ENCODE measurements at regions not wholly inside any gene's neighbourhood (a gene's known extent, or its start where the extent isn't known, plus 50 kb on each side); places are given as distances from the start of the nearest gene placed in this dataset.

GRCh38 chr10:31611161-31611560 lies 292.1 kb downstream of the ZEB1 start:
- no peaks in the 10 kb centered on the region for H3K79me2 ChIP-seq (ENCODE audit: control insufficient read depth, insufficient read depth, low read length)
- no peak overlapping the region for H3K4me2 ChIP-seq (ENCODE audit: insufficient read depth, low read length)
- no peaks in the 10 kb centered on the region for H3K9me3 ChIP-seq (replicated peaks; ENCODE audit: control insufficient read depth, insufficient read depth, low read depth, low read length)
- no peaks in the 10 kb centered on the region for H3K36me3 ChIP-seq (ENCODE audit: control insufficient read depth, insufficient read depth, low read length)
- 0% methylated on average over 7 of the region's 7 CpGs for WGBS (ENCODE audit: insufficient coverage, low coverage, missing lambda C conversion rate)
- H3K4me1 ChIP-seq (replicated peaks in 1 of 2; ENCODE audit: control insufficient read depth in 2 of 2, insufficient read depth in 2 of 2, low read length in 2 of 2): no peaks in the 10 kb centered on the region
- H2AFZ ChIP-seq (ENCODE audit: low read depth, low read length): no peak overlapping the region
- in situ Hi-C loops (cut with MboI): no loop called here
- no TSS peak for BruUV-seq (replicated peaks)
- no peak overlapping the region for H3K4me3 ChIP-seq
- FAIRE-seq: no peak
- H3K9me1 ChIP-seq (ENCODE audit: control insufficient read depth, insufficient read depth, low read length): no peaks in the 10 kb centered on the region
- H3K9ac ChIP-seq (ENCODE audit: insufficient read depth in 1 of 2, low read depth in 2 of 2, low read length in 2 of 2): no peak overlapping the region
- H3K27me3 ChIP-seq (ENCODE audit: control insufficient read depth in 2 of 2, insufficient read depth in 2 of 2, low read length in 2 of 2): peaks cover 0 to 7% of the 10 kb centered on the region in 2 experiments; a peak in 3 of 5 replicates
- intact Hi-C loops (cut with micrococcal nuclease): no loop called here
- ATAC-seq: no peak
- H3K27ac ChIP-seq (ENCODE audit: extremely low read depth, low read depth, low read length): no peak overlapping the region
- CTCF ChIA-PET (ENCODE audit: low intra/inter-chr PET ratio): no interaction called here
- no peaks in the 10 kb centered on the region for H4K20me1 ChIP-seq (replicated peaks; ENCODE audit: control insufficient read depth, insufficient read depth, low read length)
- POLR2A ChIA-PET: no interaction called here
- no peak for DNase-seq (ENCODE audit: extremely low read depth in 1 of 4, low spot score in 3 of 4)
- no peak for TF ChIP-seq ZC3H8 (IDR thresholded peaks at IDR 0.05)
- TF ChIP-seq ZC3H11A (IDR thresholded peaks at IDR 0.05; ENCODE audit: low read depth, low read length): no peak
- TF ChIP-seq ZNF785 (CRISPR knock-in tag; IDR thresholded peaks at IDR 0.05): no peak
- no peak for TF ChIP-seq THAP12 (CRISPR knock-in tag; IDR thresholded peaks at IDR 0.05)
- TF ChIP-seq CBFA2T2 (conservative IDR thresholded peaks at IDR 0.05): no peak
- TF ChIP-seq NCOA2 (IDR thresholded peaks at IDR 0.05; ENCODE audit: partially characterized antibody in 2 of 2): no peak
- no peak for TF ChIP-seq GTF2A2 (tag; IDR thresholded peaks at IDR 0.05)
- TF ChIP-seq PPARD (CRISPR knock-in tag; IDR thresholded peaks at IDR 0.05): no peak
- TF ChIP-seq ZNF232 (CRISPR knock-in tag; IDR thresholded peaks at IDR 0.05): no peak
- TF ChIP-seq CTCFL (IDR thresholded peaks at IDR 0.05; ENCODE audit: borderline replicate concordance, insufficient read depth, low read depth, low read length, poor library complexity, severe bottlenecking): no peak
- TF ChIP-seq OTX1 (CRISPR knock-in tag; IDR thresholded peaks at IDR 0.05): no peak
- TF ChIP-seq ZNF444 (CRISPR knock-in tag; IDR thresholded peaks at IDR 0.05): no peak
- TF ChIP-seq, protein P1, sequence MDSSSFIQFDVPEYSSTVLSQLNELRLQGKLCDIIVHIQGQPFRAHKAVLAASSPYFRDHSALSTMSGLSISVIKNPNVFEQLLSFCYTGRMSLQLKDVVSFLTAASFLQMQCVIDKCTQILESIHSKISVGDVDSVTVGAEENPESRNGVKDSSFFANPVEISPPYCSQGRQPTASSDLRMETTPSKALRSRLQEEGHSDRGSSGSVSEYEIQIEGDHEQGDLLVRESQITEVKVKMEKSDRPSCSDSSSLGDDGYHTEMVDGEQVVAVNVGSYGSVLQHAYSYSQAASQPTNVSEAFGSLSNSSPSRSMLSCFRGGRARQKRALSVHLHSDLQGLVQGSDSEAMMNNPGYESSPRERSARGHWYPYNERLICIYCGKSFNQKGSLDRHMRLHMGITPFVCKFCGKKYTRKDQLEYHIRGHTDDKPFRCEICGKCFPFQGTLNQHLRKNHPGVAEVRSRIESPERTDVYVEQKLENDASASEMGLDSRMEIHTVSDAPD (CRISPR knock-in tag; IDR thresholded peaks at IDR 0.05): no peak
- TF ChIP-seq SAFB2 (IDR thresholded peaks at IDR 0.05; ENCODE audit: borderline replicate concordance, low read depth, low read length, severe bottlenecking): no peak
- no peak for TF ChIP-seq ZNF644 (tag; IDR thresholded peaks at IDR 0.05; ENCODE audit: low read depth)
- TF ChIP-seq, protein P2, sequence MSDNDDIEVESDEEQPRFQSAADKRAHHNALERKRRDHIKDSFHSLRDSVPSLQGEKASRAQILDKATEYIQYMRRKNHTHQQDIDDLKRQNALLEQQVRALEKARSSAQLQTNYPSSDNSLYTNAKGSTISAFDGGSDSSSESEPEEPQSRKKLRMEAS (CRISPR knock-in tag; IDR thresholded peaks at IDR 0.05): no peak
- TF ChIP-seq EWSR1 (IDR thresholded peaks at IDR 0.05; ENCODE audit: borderline replicate concordance, low read depth, partially characterized antibody): no peak
- TF ChIP-seq CREB1 (IDR thresholded peaks at IDR 0.05): no peak
- no peak for TF ChIP-seq CREB1 (CRISPR knock-in tag; IDR thresholded peaks at IDR 0.05)
